HG02884 (cell line): ENCODE measurements at regions not wholly inside any gene's neighbourhood (a gene's known extent, or its start where the extent isn't known, plus 50 kb on each side); places are given as distances from the start of the nearest gene placed in this dataset.
"Not testable (repeated sequence)": the region's sequence is repeated elsewhere in the genome, so short reads cannot be mapped to it uniquely, and the experiment has no call there.

Experiments used
- ATAC-seq: cut with Tn5 transposase; IDR thresholded peaks from one replicate; pipeline ENCODE4 v1.9.1; 2021; ENCODE audit warnings: mild to moderate bottlenecking, moderate library complexity; ENCODE audit not compliant: unreplicated experiment

DNA sequence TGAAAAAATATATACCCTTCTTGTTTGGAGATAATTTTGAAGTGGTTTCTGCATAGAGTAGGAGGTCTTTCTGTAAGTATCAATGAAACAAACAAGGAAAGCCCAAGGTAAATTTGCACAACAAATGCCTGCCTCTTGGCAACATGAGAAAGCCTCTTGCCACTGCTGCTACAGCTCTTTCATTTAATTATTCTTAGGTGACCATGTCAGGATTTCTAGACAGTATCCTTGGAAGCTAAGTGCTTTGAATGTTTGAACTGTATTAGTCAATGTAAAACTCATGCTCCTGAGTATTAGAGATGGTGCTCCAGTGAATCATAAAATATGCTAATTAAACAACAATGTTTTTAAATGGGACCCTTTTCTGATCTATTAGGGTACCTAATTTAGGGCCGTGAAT lies 81.2 kb upstream of the ITGB1 start:
- ATAC-seq: no peak

DNA sequence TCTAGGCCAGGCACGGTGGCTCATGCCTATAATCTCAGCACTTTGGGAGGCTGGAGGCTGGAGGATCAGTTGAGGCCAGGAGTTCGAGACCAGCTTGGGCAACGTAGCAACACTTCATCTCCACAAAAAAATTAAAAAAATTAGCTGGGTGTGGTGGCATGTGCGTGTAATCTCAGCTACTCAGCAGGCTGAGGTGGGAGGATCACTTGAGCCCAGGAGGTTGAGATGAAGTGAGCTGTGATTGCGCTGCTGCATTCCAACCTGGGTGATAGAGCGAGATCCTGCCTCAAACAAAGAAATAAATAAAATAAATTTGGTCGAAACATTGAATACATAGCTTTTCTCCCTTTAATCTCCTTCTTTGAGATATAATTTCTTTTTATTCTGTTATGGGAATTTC lies 80.6 kb upstream of the ITGB1 start:
- no peak for ATAC-seq

DNA sequence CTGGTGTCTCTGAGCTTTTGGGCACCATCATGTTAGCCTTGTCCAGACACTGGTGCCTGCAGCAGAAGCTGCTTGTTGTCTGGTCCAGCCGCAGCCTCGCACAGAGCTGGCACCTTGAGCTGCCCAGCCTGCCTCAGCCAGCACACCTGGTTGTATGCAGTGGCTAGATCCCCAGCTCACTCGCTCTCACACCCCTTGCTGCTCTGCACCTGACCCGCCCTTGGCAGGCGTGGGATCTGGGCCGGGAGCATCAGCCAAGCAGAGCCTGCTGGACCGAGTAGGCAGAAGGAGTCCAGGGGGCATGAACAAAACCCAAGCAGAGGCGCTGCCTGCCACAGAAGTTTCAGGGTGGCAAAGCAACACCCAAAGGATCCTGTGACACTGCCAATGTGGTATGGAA lies 79.7 kb upstream of the ITGB1 start:
- no peak for ATAC-seq

DNA sequence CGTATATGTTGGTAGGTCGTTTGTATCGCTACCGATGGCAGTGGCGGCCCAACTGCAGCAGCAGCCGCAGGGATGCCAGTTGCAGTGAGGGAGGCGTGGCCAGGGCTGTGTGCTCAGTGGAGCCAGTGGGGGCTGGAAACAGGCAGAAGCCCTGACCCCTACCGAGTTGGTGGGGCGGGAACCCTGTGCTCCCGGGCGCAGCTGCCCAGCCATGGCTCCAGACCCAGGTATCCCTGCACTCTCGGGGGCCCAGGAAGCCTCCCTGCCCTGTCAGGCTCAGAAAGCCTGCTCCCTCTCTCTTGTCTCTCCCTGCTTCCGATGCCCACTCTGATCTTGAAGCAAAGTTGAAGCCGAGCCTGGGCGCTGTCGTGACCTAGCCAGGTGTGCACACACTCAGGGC lies 78.6 kb upstream of the ITGB1 start:
- ATAC-seq: no peak

DNA sequence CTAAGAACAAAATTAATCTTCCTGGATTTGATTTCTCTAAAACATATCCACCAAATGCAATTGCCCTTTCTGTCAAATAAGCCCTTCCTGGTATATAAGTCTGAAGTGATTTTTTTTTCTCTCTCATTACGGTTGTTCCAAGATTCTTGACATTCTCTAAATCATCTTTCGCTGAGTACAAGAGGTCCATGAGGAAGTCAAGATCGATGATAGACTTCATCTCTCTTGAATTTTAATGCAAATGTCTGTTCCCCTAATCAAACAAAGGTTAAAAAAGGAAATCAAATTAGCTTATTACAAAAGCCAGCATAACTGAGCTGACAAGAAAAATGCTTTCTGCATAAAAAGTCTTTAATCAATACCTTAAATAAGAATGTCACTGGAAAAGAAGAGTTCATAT lies 77.4 kb upstream of the ITGB1 start:
- no peak for ATAC-seq

- ATAC-seq: no peak
Measured at GRCh38 chr10:33034931-33035330, 76.9 kb upstream of the ITGB1 start.

- no peak for ATAC-seq
Measured at GRCh38 chr10:33032654-33033151, 74.7 kb upstream of the ITGB1 start.

DNA sequence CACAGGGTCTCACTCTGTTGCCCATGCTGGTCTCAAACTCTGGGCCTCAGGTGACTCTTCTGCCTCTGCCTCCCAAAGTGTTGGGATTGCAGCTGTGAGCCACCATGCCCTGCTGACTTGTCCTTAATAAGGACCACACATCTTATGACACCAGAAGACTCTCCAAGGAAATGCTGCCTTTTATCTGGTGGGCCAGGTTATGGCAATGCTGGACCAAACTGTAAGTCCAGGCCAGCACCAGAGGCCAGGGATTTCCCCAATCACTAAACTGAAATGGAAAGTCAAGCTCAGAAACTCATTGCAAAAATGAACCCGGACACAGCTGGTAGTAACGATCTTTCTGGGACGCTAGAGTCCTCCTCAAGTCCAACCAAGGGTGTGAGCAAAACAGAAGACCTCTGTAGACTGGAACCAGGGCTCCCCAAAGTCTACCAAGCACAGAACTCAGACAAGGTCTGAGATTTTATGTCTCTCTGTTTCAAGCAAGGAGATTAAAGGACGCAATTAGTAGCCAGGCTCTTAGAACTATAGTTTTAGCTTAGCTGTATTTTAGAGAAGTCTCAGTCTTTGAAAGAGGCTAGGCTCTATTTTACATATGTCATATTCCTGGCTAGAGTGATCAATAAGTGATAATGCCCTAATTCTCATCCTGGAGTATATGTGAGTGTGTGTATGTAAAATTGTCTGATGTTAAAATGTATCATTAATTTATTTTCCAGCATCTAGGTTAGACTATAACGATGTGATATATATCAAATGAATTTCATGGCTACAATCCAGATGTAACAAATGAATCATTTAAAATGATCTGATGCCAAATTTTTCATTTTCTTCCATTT lies 74.0 kb upstream of the ITGB1 start:
- no peak for ATAC-seq

GRCh38 chr10:33031171-33031570 lies 73.1 kb upstream of the ITGB1 start:
- no peak for ATAC-seq

DNA sequence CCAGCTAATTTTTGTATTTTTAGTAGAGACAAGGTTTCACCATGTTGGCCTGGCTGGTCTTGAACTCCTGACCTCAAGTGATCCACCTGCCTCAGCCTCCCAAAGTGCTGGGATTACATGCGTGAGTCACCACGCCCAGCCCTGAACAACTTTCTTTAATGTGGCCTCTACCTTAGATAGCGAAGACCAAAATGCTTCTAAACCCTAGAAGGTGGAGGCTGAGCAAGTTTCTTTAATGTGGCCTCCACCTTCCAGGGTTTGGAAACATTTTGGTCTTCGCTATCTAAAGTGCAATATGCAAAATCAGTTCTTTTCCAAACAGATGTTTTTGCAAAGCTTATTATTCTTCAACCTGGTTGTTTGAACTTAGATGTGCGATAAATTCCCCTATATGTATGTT lies 70.5 kb upstream of the ITGB1 start:
- ATAC-seq: not testable (repeated sequence)

- ATAC-seq: no peak
Measured at GRCh38 chr10:33027088-33027487, 69.1 kb upstream of the ITGB1 start.

GRCh38 chr10:33026422-33026821 lies 68.4 kb upstream of the ITGB1 start:
- ATAC-seq: no peak

DNA sequence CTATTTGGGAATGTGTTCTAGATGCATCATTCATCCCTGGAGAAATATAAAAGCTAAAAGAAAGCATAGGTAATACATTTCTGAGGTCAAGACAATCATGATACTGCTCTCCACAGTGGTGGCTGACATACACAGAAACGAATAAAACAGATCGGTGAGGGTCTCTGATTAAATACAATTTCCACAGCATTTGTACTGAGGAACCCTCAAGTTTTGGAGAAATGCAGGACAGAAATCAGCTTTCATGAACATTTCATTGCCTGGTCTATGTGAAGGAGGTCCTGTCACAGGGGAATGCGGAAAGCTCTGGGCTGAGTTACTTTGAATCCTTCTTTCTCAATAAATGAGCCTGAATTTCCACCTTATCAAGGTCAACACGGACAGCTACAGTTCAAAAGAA lies 67.9 kb upstream of the ITGB1 start:
- no peak for ATAC-seq

DNA sequence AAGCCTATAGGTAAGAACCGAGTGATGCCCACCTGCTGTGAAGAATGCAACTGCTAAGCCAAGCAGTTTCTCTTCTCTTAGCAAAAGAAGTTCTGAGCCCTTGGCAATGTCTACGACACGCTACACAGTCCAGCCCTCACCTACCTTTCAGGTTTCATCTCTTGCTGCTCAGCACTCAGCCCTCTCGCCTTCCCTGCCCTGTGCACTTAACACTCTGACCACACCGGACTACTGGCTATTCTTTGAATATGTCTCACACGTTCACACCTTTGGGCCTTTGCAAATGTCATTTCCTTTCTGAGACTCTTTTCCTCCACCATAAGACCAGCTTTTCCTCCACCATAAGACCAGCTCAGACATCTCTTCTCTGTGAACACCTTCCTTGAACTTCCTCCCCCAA lies 67.0 kb upstream of the ITGB1 start:
- ATAC-seq: no peak

- no peak for ATAC-seq
Measured at GRCh38 chr10:33022691-33023090, 64.7 kb upstream of the ITGB1 start.

DNA sequence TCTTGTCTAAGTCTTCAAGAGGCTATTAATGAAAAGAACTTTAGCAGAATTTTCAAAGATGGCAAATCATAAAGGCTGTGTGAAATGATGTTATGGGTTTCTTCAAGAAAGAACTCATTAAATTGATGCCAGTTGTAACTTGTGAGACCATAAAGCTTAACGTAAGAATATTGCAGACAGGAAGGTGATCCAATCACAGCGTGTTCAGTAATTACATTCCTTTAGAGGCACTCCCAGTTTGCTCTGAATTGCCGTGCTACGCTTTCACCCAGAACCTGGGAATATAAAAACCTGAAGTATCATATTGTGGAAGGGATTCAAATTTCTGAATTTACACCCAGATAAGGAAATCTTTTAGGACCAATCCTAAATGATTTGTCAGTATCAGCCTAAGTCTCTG lies 64.1 kb upstream of the ITGB1 start:
- ATAC-seq: no peak

DNA sequence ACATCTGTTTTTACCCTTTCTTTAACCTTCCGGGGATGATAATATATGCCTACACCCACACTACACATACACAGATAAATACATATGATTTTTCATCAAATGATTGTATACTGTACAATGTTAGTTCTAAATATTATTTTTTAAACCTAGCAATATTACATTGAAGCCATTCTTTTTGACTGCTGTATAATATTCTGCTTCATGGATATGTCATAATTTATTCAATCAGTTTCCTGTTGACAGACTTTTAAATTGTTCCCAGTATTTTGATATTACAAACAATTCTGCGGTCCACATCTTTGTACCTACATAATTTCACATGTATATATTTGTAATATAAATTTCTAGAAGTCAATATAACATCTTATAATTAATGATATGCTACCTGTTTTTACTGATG lies 59.0 kb upstream of the ITGB1 start:
- no peak for ATAC-seq

DNA sequence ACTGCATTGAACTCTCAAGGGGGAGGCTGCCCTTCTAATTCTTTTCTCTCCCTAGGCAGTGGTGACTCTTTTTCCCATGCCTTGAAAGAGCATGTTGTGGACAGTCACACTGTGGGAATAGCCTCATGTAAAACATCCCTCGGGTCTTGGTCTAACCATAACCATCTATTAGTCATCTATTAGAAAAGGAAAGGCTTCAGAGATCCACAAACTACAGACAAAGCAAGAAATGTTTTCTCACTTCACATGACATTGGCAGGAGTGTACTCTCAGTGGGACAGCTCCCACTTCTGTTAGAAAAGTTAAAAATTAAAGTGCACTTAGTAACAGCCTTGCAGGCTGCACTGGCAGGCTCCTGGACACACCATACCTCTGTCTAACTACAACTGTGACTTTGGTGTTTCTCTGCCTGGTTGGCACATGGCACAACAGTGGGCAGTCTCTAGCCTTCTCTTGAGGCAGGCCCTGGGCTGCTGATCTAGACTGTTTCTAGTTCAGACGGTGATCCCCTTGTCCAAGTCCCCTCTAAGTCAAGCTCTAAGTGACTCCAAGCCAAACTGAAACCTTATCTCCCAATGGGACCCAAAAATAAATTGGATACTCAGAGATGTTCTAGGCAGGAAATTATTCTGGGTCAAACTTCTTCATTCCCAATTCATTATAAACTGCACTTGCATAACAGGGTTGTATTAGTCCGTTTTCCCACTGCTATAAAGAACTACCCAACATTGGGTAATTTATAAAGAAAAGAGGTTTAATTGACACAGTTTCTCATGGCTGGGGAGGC lies 57.9 kb upstream of the ITGB1 start:
- ATAC-seq: no peak

DNA sequence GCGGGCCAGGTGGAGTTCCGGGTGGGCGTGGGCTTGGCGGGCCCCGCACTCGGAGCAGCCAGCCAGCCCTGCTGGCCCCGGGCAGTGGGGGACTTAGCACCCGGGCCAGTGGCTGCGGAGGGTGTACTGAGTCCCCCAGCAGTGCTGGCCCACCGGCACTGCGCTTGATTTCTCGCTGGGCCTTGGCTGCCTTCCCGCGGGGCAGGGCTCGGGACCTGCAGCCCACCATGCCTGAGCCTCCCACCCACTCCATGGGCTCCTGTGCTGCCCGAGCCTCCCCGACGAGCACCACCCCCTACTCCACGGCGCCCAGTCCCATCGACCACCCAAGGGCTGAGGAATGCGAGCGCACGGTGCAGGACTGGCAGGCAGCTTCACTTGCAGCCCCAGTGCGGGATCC lies 55.3 kb upstream of the ITGB1 start:
- not testable (repeated sequence) for ATAC-seq

DNA sequence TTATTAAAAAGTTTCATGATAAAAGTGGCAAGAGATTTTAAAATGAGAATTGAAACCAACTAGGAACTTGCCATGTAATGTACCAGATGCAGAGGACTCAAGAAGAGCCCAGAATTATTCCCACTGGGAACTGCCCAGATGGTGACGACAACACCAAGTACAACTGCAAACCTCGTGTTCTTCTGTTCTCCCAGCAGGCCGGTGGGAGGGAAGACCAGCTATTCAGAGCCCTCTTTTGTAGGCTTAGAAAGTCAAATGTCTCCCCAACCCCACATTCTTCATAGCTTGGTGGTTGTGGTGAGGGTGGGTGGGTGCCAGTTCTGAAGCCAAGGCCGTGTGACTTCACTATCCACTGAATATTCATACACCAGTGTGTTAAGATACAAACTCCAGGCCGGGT lies 54.3 kb upstream of the ITGB1 start:
- ATAC-seq: no peak

GRCh38 chr10:33010132-33011037 lies 52.4 kb upstream of the ITGB1 start:
- no peak for ATAC-seq
